ENCODE measurements at regions not wholly inside any gene's neighbourhood (a gene's known extent, or its start where the extent isn't known, plus 50 kb on each side); places are given as distances from the start of the nearest gene placed in this dataset.

- TF ChIP-seq EGR1 (IDR thresholded peaks at IDR 0.05) (no peak), YY1 (IDR thresholded peaks at IDR 0.05; ENCODE audit: low read depth) (no peak), RAD21 (IDR thresholded peaks at IDR 0.05; ENCODE audit: low read depth) (no peak), NFIC (IDR thresholded peaks at IDR 0.05) (no peak), TAF1 (IDR thresholded peaks at IDR 0.05; ENCODE audit: low read depth) (no peak), REST (IDR thresholded peaks at IDR 0.05; ENCODE audit: low read depth) (no peak), MAX (IDR thresholded peaks at IDR 0.05) (no peak), TEAD4 (IDR thresholded peaks at IDR 0.05) (no peak), EP300 (IDR thresholded peaks at IDR 0.05; ENCODE audit: borderline replicate concordance) (no peak), CEBPB (IDR thresholded peaks at IDR 0.05) (no peak), CREB1 (IDR thresholded peaks at IDR 0.05; ENCODE audit: low read depth) (no peak), USF1 (IDR thresholded peaks at IDR 0.05) (no peak)
Measured at GRCh38 chr4:137309424-137309823, 222.9 kb downstream of the PCDH18 start.

Measured in Ishikawa (cell line).